ENCODE measurements at regions not wholly inside any gene's neighbourhood (a gene's known extent, or its start where the extent isn't known, plus 50 kb on each side); places are given as distances from the start of the nearest gene placed in this dataset.

DNA sequence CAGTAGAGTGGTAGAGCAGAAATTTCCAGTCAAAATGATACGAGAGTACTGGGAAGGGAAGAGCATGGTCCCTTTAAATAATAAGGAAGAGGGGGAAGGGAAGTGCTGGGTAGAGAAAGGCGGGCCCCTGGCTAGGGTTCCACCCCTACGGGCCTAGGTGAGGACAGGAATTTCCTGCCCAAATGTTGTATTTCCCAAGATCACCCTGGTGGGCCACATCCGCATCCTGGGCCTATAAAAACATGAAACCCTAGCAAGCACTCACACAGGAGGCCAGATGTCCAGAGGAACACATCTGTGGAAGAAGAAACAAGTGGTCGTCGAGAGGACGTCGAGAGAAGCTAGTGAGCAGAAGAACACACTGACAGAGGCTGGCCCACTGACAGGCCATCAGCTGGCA, 661.2 kb downstream of the SQOR start:
- H2BK5ac ChIP-seq (ENCODE audit: low read depth, low read length): no peak overlapping the region
- no peak overlapping the region for H3K4ac ChIP-seq (replicated peaks; ENCODE audit: insufficient read length, low read depth, low read length)
- no peak for DNase-seq (ENCODE audit: low read depth in 1 of 2, low spot score in 2 of 2)
- H3K14ac ChIP-seq (ENCODE audit: insufficient read length): no peak overlapping the region
- no peak overlapping the region for H4K8ac ChIP-seq (ENCODE audit: extremely low read depth, insufficient read depth, low read length)
- H3K23me2 ChIP-seq (ENCODE audit: low read depth, low read length): no peaks in the 10 kb centered on the region
- H3K56ac ChIP-seq (replicated peaks; ENCODE audit: insufficient read length, low read depth, low read length): no peak overlapping the region
- no peak overlapping the region for H3K9ac ChIP-seq (replicated peaks in 1 of 4; ENCODE audit: extremely low read depth in 1 of 4, low read depth in 3 of 4, low read length in 3 of 4)
- WGBS, 2 experiments (ENCODE audit: extremely low coverage in 1 of 2, insufficient coverage in 1 of 2, insufficient read length in 1 of 2, insufficient replicate concordance in 2 of 2, low coverage in 1 of 2, low lambda C conversion rate in 2 of 2, missing lambda C conversion rate in 1 of 2): 82% methylated on average over 7 of the region's 8 CpGs; no CpG with 5 or more reads in 1 of the 2 experiments
- H2AK5ac ChIP-seq (ENCODE audit: low read depth, low read length): no peak overlapping the region
- H3K4me1 ChIP-seq (replicated peaks in 1 of 4; ENCODE audit: control insufficient read depth in 3 of 4, insufficient read depth in 4 of 4, low read length in 3 of 4): peaks cover 0 to 8% (median 0%) of the 10 kb centered on the region in 4 experiments; a peak in 2 of 7 replicates
- H4K5ac ChIP-seq (ENCODE audit: insufficient read length, low read depth, low read length): no peak overlapping the region
- peak overlapping the region; percentile 60; the same call in 1 of the 2 replicates for H3K18ac ChIP-seq (ENCODE audit: extremely low read depth, low read length)
- no peak overlapping the region for H2BK120ac ChIP-seq (replicated peaks; ENCODE audit: low read depth, low read length)
- no peaks in the 10 kb centered on the region for H3K79me2 ChIP-seq (ENCODE audit: control insufficient read depth in 1 of 2, insufficient read depth in 2 of 2, low read length in 2 of 2)
- no peaks in the 10 kb centered on the region for H3K79me1 ChIP-seq (ENCODE audit: low read depth, low read length)
- no peak overlapping the region for H4K91ac ChIP-seq (replicated peaks; ENCODE audit: insufficient read length, low read length)
- no peak overlapping the region for H2BK15ac ChIP-seq (ENCODE audit: low read length)
- no peak overlapping the region for H2BK20ac ChIP-seq (ENCODE audit: low read length)
- no peaks in the 10 kb centered on the region for H3K27me3 ChIP-seq (replicated peaks in 1 of 4; ENCODE audit: control insufficient read depth in 3 of 4, extremely low read depth in 1 of 4, insufficient read depth in 3 of 4, low read length in 3 of 4)
- H3K23ac ChIP-seq (ENCODE audit: insufficient read length): no peak overlapping the region
- H2BK12ac ChIP-seq (ENCODE audit: low read depth, low read length): no peak overlapping the region
- H3K27ac ChIP-seq (ENCODE audit: low read depth, low read length): no peak overlapping the region
- H3K36me3 ChIP-seq (ENCODE audit: control insufficient read depth in 2 of 4, insufficient read depth in 4 of 4, low read length in 3 of 4): no peaks in the 10 kb centered on the region
- no peak overlapping the region for H3K4me3 ChIP-seq (ENCODE audit: extremely low read depth in 1 of 4, insufficient read depth in 2 of 4, low read depth in 3 of 4, low read length in 4 of 4)
- TF ChIP-seq MAFK (IDR thresholded peaks at IDR 0.05; ENCODE audit: low read depth, low read length): no peak
- H3K4me2 ChIP-seq (ENCODE audit: insufficient read depth in 1 of 2, low read depth in 2 of 2, low read length in 2 of 2): no peak overlapping the region
- no peak overlapping the region for H2AFZ ChIP-seq (ENCODE audit: low read length)
- FAIRE-seq: no peak
- POLR2A ChIA-PET (ENCODE audit: partially characterized antibody): no interaction called here
- CTCF ChIA-PET (ENCODE audit: partially characterized antibody): interaction anchor here (1.3 to 3.7 kb wide), 4 partner anchors 8 to 500 kb away, joined by 3 to 24 read pairs (median 6); no protein-coding TSS in a partner anchor
- H3K9me3 ChIP-seq (ENCODE audit: insufficient read depth in 2 of 2, low read depth in 1 of 2, low read length in 1 of 2): no peaks in the 10 kb centered on the region
- H4K20me1 ChIP-seq (replicated peaks in 1 of 2; ENCODE audit: control insufficient read depth in 1 of 2, insufficient read depth in 2 of 2, low read length in 2 of 2): no peaks in the 10 kb centered on the region

Measured in H1 (cell line).